Activated naive CD8-positive, alpha-beta T cell treated with anti-CD3 and anti-CD28 coated beads, Interleukin-2, amount 50 U/mL, for 16 hours (primary cell): ENCODE measurements at regions not wholly inside any gene's neighbourhood (a gene's known extent, or its start where the extent isn't known, plus 50 kb on each side); places are given as distances from the start of the nearest gene placed in this dataset.
"Not testable (repeated sequence)": the region's sequence is repeated elsewhere in the genome, so short reads cannot be mapped to it uniquely, and the experiment has no call there.

ENCODE experiments used
- DNase-seq: peaks from one replicate; pipeline ENCODE4 v3.0.0-alpha.2; 2020; ENCODE audit warnings: low read depth, low spot score

DNA sequence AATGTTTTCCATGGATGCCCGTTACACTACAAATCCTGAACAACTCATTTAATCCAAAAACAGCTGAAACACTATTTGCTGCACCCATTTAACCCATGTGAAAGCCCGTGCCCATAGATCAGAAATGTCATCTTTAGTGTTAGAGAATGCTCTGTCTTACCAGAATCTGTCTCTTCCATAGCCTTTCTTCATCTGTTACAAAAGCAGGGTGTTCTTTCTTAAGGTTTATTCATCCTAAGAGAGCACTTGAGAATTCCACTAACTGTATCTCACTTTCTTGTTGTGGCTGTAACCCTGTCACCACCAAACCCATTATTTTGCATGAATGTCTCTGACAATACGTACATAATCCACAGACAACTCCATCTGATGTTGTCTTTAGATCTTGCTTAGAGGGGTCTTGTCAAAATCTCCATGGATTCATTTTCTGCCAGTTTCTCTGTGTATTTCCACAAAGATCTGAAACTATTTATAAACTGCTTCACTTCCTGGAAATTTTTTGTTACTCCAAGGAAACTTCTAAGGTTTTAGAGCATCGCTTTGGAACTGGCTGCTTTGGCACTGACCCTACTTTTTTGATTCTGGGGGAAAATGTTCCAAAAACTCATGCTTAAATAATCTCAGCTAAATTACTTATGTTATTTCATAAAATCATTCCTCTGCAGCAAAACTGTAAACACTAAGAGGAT, 167.8 kb upstream of the CCDC54 start:
- DNase-seq: no peak

GRCh38 chr3:107211608-107212007, 165.6 kb upstream of the CCDC54 start:
- no peak for DNase-seq

GRCh38 chr3:107212618-107213017, 164.6 kb upstream of the CCDC54 start:
- no peak for DNase-seq

DNA sequence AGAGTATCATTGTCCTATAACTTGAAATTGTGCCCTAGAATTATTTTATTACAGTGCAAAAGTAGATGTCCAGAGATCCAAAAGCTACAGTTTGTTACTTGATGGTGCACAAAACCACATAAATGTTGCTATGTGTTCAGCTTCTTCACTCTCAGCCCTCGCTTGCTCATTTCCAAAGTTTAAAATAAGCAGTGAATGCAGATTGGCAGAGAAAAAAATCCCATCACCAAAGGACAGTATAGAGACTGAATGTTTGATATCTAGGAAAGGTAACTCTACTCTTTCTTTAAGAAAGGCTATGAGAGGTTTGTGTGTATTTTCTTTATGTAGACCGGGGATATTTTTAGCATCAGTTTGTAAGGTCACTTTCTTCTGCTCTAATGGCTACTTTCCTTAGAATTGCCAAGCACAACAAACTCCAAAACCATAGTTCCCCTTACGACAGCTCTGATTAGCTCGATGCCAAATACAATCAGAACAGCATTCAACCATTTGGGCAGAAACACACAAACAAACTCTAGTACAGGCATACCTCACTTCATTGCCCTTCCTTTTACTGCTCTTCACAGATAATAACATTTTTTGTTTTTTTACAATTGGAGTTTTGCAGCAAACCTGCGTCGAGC, 164.1 kb upstream of the CCDC54 start:
- no peak for DNase-seq

- no peak for DNase-seq
These were observed 161.0 kb upstream of the CCDC54 start for GRCh38 chr3:107216229-107216628.

DNA sequence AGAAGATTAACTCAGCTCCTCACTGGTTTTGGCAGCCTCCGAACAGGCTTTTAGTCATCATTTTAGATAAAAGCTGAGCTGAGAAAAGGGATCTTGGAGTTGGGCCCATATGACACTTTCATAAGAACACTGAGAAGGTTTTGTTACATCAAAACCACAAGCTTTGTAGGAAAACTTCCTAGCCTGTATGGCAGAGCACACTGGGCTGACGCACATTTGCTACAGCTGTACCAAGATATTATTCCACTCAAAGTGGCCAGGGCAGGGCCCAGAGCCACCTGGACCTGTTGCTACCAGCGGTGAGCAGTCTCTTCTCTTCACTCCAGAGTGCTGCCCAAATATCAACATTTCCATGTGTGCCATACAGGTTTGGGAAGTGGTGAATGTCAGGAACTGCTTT, 160.5 kb upstream of the CCDC54 start:
- DNase-seq: no peak

- DNase-seq: no peak
These were observed 160.1 kb upstream of the CCDC54 start for GRCh38 chr3:107217172-107217571.

- DNase-seq: no peak
These were observed 158.4 kb upstream of the CCDC54 start for GRCh38 chr3:107218864-107219269.

- no peak for DNase-seq
These were observed 156.7 kb upstream of the CCDC54 start for GRCh38 chr3:107220538-107220937.

GRCh38 chr3:107221856-107222255, 155.4 kb upstream of the CCDC54 start:
- DNase-seq: no peak

DNA sequence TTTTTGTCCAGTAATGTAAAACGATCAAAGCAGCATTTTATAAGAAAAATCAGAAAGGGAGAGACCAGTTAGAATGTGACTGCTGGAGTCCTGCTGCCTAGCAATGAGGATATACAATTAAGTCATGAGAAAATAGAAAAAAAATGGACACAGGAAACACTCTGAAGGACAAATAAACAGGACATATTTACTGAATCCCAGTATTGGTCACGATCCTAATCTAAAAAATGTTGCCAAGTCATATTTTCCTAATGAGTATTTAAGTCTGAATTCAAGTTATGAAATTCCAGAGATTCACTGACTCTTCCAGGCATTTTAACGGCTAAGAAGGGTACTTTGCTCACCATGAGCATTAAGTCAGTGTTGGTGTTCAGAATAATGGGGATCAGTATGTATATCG, 154.3 kb upstream of the CCDC54 start:
- no peak for DNase-seq

DNA sequence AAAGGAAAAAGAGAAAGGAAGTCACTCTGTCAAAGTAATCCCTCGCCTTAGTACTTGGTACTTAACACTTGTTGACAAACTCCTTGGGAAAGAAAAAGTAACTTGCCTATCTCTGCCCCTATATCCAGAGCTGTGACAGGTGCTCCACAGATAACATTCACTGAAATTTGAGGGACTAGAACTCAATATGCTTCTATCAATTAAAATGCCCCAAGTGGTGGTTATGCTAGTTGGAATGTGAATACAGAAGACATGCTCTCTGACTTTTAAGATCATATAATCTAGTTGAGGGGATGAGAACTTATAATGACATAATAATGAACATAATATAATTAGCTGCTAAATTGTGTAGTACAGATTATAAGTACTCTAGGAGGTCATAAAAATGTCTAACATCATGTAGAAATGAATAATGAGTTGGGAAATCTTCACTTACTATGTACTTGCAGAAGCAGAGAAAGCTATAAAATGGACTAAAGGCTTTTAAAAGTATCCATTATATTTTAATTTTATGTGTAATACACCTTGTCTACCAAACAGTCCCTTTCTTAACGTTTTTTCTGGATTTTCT, 153.1 kb upstream of the CCDC54 start:
- no peak for DNase-seq

GRCh38 chr3:107227091-107227490, 150.1 kb upstream of the CCDC54 start:
- no peak for DNase-seq

DNA sequence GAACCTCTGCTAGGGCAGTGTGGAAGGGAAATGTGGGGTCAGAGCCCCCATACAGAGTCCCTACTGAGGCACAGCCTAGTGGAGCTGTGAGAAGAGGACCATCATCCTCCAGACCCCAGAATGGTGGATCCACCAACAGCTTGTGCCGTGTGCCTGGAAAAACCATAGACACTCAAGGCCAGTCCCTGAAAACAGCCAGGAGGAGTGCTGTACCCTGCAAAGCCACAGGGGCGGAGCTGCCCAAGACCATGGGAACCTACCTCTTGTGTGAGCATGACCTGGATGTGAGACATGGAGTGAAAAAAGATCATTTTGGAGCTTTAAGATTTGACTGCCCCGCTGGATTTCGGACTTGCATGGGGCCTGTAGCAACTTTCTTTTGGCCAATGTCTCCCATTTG, 143.4 kb upstream of the CCDC54 start:
- not testable (repeated sequence) for DNase-seq

DNA sequence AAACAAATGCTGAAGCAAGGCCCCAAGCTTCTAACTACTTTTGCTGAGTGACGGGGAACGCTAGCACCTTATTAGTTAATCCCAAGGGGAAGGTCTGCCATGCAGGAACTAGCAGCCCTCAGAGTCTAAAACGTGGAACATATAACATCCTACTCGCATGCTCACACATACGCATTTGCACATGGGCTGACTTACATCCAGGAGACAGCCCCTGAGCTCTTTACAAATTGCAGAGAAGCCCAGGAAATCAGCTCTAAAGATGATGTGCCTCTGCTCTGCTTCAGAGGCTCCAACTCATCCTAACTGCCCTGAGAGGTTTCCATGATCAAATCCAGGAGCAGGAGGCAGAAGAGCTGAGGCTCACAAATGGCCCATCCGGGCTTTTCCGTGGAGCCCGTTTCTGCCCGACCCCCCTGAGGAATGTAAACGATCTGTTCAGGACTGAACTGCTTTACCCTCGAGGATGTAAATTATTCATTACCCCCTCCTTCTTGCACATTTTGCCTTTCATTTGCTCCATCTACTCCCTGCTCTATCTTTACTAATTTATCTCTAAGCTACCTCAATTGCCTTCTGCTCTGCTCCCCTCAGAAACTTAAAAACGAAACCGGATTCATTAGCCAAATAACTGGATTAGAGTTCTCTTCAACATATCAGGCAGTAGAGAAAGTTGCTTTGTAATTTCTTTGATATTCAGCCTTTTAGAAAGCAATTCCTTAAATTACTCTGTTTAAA, 141.9 kb upstream of the CCDC54 start:
- DNase-seq: no peak

DNA sequence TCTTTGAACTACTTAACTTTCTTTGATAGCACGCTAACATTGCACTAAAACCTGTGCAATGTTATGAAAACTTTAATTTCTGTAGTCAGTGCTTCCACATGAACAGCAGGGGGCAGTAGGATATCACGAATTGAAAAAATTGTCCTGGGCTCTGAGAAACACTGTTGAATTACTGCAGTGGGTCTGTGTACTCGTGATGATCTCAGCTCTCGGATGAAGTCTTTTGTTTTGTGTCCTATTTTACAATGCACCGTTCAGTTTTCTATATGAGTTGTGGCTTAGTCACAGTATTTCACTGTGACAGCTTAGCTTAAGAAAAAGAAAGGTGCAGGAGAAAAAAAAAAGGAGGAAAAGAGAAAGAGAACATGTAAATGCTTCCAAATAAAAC, 141.3 kb upstream of the CCDC54 start:
- peak; percentile 5 for DNase-seq

DNA sequence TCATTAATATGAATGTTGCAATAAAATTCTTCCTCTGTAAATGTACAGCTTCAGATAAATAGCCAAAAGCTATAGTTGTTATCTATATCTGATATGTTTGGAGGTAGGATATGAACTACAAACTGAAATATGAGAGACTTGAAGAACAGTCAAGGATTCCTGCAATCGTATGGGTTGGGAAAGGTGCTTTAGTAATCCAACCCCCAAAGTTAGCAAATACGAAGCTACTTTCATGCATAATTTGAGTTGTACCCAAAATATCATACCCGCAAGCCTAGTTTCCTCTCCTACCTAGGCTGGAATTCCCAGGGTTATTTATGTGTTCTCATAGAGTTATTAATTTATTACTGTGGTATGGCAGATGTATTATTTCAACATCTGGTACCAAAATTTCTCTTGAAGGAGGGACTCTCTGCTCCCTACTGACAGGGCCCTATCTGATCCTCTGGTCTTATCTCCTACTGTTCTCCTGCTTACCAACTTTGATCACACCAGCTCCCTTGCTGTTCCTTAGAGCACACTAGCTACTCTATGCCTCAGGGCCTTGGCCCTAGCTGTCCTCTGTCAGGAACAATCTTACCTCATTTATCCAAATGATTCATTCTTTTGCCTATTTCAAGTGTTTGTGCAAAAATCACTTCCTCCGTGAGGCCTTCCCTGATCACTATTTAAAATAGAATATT, 140.4 kb upstream of the CCDC54 start:
- DNase-seq: no peak

- DNase-seq: no peak
These were observed 138.5 kb upstream of the CCDC54 start for GRCh38 chr3:107238787-107239186.

GRCh38 chr3:107239703-107240102, 137.5 kb upstream of the CCDC54 start:
- no peak for DNase-seq

DNA sequence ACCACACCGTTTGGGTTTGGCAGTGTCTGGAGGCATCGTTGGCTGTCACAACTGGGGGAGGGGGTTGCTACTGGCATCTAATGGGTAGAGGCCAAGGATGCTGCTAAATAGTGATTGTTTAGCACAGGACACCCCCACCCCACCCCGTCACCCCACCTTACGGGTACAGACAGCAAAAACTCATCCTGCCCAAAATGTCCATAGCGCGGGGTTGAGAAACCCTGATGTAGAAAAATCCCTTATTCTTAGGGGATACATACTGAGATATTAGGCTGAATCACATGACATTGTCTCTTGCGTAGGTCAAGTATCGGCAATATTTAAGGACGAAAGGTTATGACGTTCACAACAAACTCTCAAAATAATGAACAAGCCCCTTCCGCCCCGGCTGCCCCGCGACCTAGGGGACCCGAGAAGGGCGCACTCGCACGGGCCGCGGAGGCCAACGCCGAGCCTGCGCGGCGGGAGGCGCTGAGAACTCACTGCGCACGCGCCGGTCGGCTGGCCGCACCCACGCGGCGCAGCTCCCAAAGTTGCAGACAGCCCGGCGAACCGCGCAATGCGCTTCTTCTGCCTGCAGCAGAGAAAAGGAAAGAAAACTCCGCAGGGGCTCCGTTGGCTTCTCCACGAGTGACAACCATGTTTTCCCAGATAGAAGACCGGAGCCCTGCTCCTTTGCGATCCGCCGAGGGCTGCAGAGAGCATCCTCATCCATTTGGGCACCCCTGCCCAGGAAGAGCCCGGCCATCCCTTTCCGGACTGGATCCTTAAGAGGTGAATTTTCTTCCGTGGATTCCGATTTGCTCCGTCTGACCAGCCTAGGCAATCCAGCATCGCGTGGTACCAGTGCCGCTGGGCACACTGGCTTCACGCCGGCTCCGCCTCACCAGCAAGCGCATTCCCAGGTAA, 136.8 kb upstream of the CCDC54 start:
- DNase-seq: peak; percentile 40

- DNase-seq: no peak
These were observed 136.0 kb upstream of the CCDC54 start for GRCh38 chr3:107241217-107241616.
